ENCODE measurements at regions not wholly inside any gene's neighbourhood (a gene's known extent, or its start where the extent isn't known, plus 50 kb on each side); places are given as distances from the start of the nearest gene placed in this dataset.

GRCh38 chr20:61118429-61119224 lies 133.4 kb upstream of the CDH4 start:
- TF ChIP-seq CTCF (conservative IDR thresholded peaks at IDR 0.05; ENCODE audit: low read depth, low read length) (no peak), EZH2phosphoT487 (IDR thresholded peaks at IDR 0.05; ENCODE audit: borderline replicate concordance, low read length) (no peak)
